Cardiac muscle cell (in vitro differentiated cells and primary cell): ENCODE measurements at regions not wholly inside any gene's neighbourhood (a gene's known extent, or its start where the extent isn't known, plus 50 kb on each side); places are given as distances from the start of the nearest gene placed in this dataset.
A peak's percentile ranks its signal among the peaks of the same experiment; 100 is the strongest.

ENCODE experiments used
- DNase-seq, 2 donors: peaks; one replicate each; pipeline versions ENCODE4 v3.0.0 to v3.0.0-alpha.2; 2010 to 2017; ENCODE audit warnings: low read depth in 1 of 2, low spot score in 1 of 2
- H3K27ac ChIP-seq: fragments of 200-600 bp; sonication (generic); 2 replicates; pipeline ENCODE4 v1.5.1; 2016
- H3K27me3 ChIP-seq: fragments of 200-600 bp; sonication (generic); 2 replicates; pipeline ENCODE4 v1.6.0; 2016; ENCODE audit warnings: control low read depth
- H3K36me3 ChIP-seq: fragments of 200-600 bp; sonication (generic); 2 replicates; pipeline ENCODE4 v1.5.1; 2016; ENCODE audit warnings: control low read depth
- H3K4me1 ChIP-seq: fragments of 200-600 bp; sonication (generic); 2 replicates; pipeline ENCODE4 v1.8.1; 2017; ENCODE audit warnings: low read depth, mild to moderate bottlenecking, mixed run types
- H3K4me3 ChIP-seq: fragments of 200-600 bp; sonication (generic); 2 replicates; pipeline ENCODE4 v1.5.1; 2016; ENCODE audit warnings: mild to moderate bottlenecking
- H3K9me3 ChIP-seq: fragments of 200-600 bp; sonication (generic); 2 replicates; pipeline ENCODE4 v1.5.1; 2017; ENCODE audit warnings: low read depth, mild to moderate bottlenecking, control low read depth
- CTCF ChIP-seq: IDR thresholded peaks from 2 replicates; pipeline ENCODE4 v1.5.1; 2012; ENCODE audit warnings: low read depth, mild to moderate bottlenecking, low read length

DNA sequence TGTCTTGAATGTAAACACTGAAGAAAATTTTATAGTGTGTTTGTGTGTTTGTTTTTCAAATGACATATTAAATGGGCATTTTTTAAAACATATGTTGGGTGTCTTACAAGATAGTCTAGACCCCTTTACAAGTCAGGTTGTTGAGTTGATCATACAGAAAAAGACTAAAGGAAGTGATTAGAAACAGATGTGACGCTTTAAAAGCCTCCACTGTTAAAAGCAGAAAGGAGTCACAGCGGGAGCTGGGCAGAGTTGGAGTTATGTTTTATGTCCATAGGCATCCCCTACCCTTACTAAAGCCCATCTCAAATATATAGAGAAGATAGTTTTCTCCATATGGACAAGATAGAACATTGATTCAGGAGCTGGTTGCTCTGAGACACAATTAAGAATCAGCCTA is 393.9 kb downstream of the PLPP3 start:
- no peak for DNase-seq
- Histone ChIP-seq H3K9me3 (no peaks in the 10 kb centered on the region), H3K4me1 (peaks cover 7% of the 10 kb centered on the region), H3K27ac (no peak overlapping the region), H3K4me3 (no peak overlapping the region), H3K27me3 (no peaks in the 10 kb centered on the region), H3K36me3 (no peaks in the 10 kb centered on the region)
- TF ChIP-seq CTCF = no peak

DNA sequence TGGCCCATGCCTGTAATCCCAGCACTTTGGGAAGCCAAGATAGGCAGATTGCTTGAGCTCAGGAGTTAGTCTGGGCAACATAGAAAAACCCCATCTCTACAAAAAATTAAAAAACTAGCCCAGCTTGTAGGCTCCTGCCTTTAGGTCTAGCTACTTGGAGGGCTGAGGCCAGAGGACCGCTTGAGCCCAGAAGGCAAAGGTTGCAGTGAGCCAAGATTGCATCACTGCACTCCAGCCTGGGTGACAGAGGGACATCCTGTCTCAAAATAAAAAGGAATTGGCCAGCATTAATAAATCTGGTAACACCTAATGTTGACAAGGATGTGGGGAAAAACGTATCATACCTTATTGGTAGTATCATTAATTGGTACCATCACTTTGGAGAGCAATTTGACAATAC is 396.2 kb downstream of the PLPP3 start:
- H3K4me1 ChIP-seq = peaks cover 14% of the 10 kb centered on the region
- H3K9me3 ChIP-seq = no peaks in the 10 kb centered on the region
- DNase-seq = no peak
- no peaks in the 10 kb centered on the region for H3K27me3 ChIP-seq
- H3K27ac ChIP-seq = no peak overlapping the region
- no peaks in the 10 kb centered on the region for H3K36me3 ChIP-seq
- no peak overlapping the region for H3K4me3 ChIP-seq
- TF ChIP-seq CTCF = no peak

DNA sequence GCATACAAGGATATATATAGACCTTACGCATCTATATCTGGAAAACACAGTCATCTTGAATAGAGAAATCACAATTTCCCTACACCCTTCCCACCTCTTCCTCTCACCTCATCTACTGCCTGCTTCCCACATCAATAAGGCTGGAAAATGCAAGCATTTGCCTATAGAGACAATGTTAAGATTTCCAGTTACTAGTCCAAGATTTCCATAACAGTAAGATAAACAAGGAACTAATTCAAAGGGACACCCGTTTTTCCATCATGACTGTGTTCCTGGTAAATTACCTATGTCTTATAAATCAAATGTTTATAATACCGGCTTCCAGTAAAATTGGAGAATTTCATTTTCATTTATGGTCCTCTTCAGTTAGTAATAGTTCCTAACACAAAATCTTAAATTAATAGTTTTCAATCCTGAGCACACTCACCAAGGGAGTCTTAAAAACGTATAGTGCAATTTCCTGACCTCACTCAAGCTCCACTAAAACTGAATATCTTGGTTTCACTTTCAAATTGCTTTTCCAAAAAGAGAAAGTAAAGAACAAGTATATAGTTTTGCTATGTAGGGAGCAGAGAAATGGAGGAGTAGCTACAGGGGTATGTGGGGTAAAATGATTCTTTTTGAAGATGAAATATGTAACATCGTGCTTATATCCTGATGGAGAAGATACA is 398.7 kb downstream of the PLPP3 start:
- no peak for TF ChIP-seq CTCF
- peaks cover 9% of the 10 kb centered on the region for H3K4me1 ChIP-seq
- no peak overlapping the region for H3K4me3 ChIP-seq
- no peaks in the 10 kb centered on the region for H3K27me3 ChIP-seq
- peak in 1 of 2 donors; percentile 44 for DNase-seq
- H3K27ac ChIP-seq = no peak overlapping the region
- no peaks in the 10 kb centered on the region for H3K36me3 ChIP-seq
- H3K9me3 ChIP-seq = no peaks in the 10 kb centered on the region

- peaks cover 7% of the 10 kb centered on the region for H3K4me1 ChIP-seq
- H3K27ac ChIP-seq = no peak overlapping the region
- H3K36me3 ChIP-seq = no peaks in the 10 kb centered on the region
- no peak for TF ChIP-seq CTCF
- peak in 1 of 2 donors; percentile 26 for DNase-seq
- no peaks in the 10 kb centered on the region for H3K9me3 ChIP-seq
- H3K4me3 ChIP-seq = no peak overlapping the region
- H3K27me3 ChIP-seq = no peaks in the 10 kb centered on the region
These were observed 399.8 kb downstream of the PLPP3 start for GRCh38 chr1:56179543-56179942.

DNA sequence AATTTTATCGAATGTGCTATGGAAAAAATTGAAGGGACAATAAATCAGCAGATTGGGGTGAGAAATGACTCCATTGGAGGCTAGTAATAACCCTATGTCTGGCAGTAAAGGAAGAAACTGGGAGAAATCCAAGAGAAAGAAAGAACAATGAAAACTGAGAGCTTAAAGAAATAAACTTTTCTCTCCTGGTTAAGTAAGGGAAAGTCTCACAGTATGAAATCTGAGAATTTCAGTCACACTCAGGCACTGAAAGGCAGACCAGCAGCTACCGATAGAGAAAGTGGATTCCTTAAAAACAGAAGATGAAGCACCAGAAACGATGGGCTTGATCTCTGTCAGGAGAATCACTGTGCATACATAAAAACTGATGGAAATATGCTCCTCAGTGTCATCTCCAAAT is 404.2 kb downstream of the PLPP3 start:
- no peak overlapping the region for H3K4me3 ChIP-seq
- TF ChIP-seq CTCF = no peak
- H3K9me3 ChIP-seq = no peaks in the 10 kb centered on the region
- DNase-seq = no peak
- H3K27me3 ChIP-seq = no peaks in the 10 kb centered on the region
- no peak overlapping the region for H3K27ac ChIP-seq
- no peaks in the 10 kb centered on the region for H3K36me3 ChIP-seq
- peaks cover 26% of the 10 kb centered on the region for H3K4me1 ChIP-seq
